HCT116 (cell line): ENCODE measurements at regions not wholly inside any gene's neighbourhood (a gene's known extent, or its start where the extent isn't known, plus 50 kb on each side); places are given as distances from the start of the nearest gene placed in this dataset.

Experiments used
- ATAC-seq: fragments of 200-7000 bp; cut with Tn5 transposase; 2 replicates; pipeline ENCODE4 v1.9.1; 2020; ENCODE audit warnings: mild to moderate bottlenecking, moderate library complexity
- BruUV-seq: library from RNA; stranded (reverse); fragments of 400-500 nt; replicated peaks from 2 replicates; lab custom pipeline; 2021; lab: Mats Ljungman, UMichigan
- CTCF ChIA-PET: fragments of 300-600 bp; sonication (Branson Sonifier 250); formaldehyde crosslinking; loops from one replicate; lab custom pipeline; 2021; ENCODE audit warnings: antibody characterized with exemption; lab: Charles Lee
- POLR2A ChIA-PET: fragments of 300-600, 350-600 bp; sonication (Branson Sonifier 250); formaldehyde crosslinking; loops from one replicate; lab custom pipeline; 2021; ENCODE audit warnings: antibody characterized with exemption; lab: Charles Lee
- RAD21 ChIA-PET, 2 experiments: fragments of 300-600 bp; sonication (Branson Sonifier 250); formaldehyde crosslinking; loops; one replicate each; lab custom pipeline; 2023; ENCODE audit warnings: low total read pairs in 2 of 2; ENCODE audit not compliant: uncharacterized antibody in 2 of 2, unreplicated experiment in 2 of 2, low non-redundant PET in 1 of 2; lab: Charles Lee
- DNase-seq: peaks from one replicate; pipeline ENCODE4 v3.0.0-alpha.2; 2010; ENCODE audit warnings: low read depth, low spot score
- H2AFZ ChIP-seq: fragments of 200-600 bp; shearing (Covaris generic), sonication (generic); 2 replicates; pipeline ENCODE4 v1.6.1; 2017; ENCODE audit warnings: low read depth, mixed run types, mixed read lengths, antibody characterized with exemption, low read length; ENCODE audit not compliant: poor library complexity, severe bottlenecking
- H3K27ac ChIP-seq: 2 replicates; pipeline ENCODE4 v1.5.1; 2012; ENCODE audit warnings: low read depth, low read length
- H3K27me3 ChIP-seq: fragments of 200-600 bp; sonication (generic); 2 replicates; pipeline ENCODE4 v1.6.1; 2016; ENCODE audit warnings: mixed run types, low read length, mixed read lengths; ENCODE audit not compliant: insufficient read depth
- H3K36me3 ChIP-seq, 2 experiments: fragments of 200-500 bp in 1 of 2; fragments of 200-600 bp in 1 of 2; sonication (Bioruptor generic) in 1 of 2; sonication (generic) in 1 of 2; 2 replicates each; pipeline versions ENCODE4 v1.5.1 to v1.6.1; 2014 to 2016; ENCODE audit warnings: low read length in 2 of 2, inconsistent platforms in 1 of 2, mixed read lengths in 1 of 2, mixed run types in 1 of 2; ENCODE audit not compliant: insufficient read depth in 2 of 2, control insufficient read depth in 1 of 2
- H3K4me1 ChIP-seq, 2 experiments: fragments of 200-600 bp in 1 of 2; sonication (generic) in 1 of 2; 2 replicates each; pipeline versions ENCODE4 v1.5.1 to v1.6.1; 2012 to 2017; ENCODE audit warnings: low read length in 2 of 2, inconsistent platforms in 1 of 2, mild to moderate bottlenecking in 1 of 2, mixed read lengths in 1 of 2, mixed run types in 1 of 2, moderate library complexity in 1 of 2; ENCODE audit not compliant: insufficient read depth in 2 of 2, control insufficient read depth in 1 of 2
- H3K4me2 ChIP-seq: fragments of 200-600 bp; sonication (generic); 2 replicates; pipeline ENCODE4 v1.6.1; 2017; ENCODE audit warnings: mixed run types, low read length, mixed read lengths
- H3K4me3 ChIP-seq, 2 experiments: fragments of 200-600 bp in 1 of 2; sonication (generic) in 1 of 2; replicated peaks in 1 of 2; 2 replicates each; pipeline ENCODE4 v1.5.1; 2011 to 2016; ENCODE audit warnings: low read length in 2 of 2, control low read depth in 1 of 2, low read depth in 1 of 2, mild to moderate bottlenecking in 1 of 2, mixed read lengths in 1 of 2, mixed run types in 1 of 2
- H3K79me2 ChIP-seq: fragments of 200-600 bp; sonication (generic); 2 replicates; pipeline ENCODE4 v1.6.1; 2017; ENCODE audit warnings: mild to moderate bottlenecking, mixed run types, low read length, moderate library complexity, mixed read lengths; ENCODE audit not compliant: insufficient read depth
- H3K9ac ChIP-seq: fragments of 200-600 bp; sonication (generic); 2 replicates; pipeline ENCODE4 v1.6.1; 2016; ENCODE audit warnings: low read length, mixed read lengths
- H3K9me2 ChIP-seq: fragments of 200-600 bp; sonication (generic), shearing (Covaris generic); 2 replicates; pipeline ENCODE4 v1.6.1; 2017; ENCODE audit warnings: mixed run types, mild to moderate bottlenecking, moderate library complexity; ENCODE audit not compliant: insufficient read depth
- H3K9me3 ChIP-seq, 2 experiments: fragments of 200-500 bp in 1 of 2; fragments of 200-600 bp in 1 of 2; sonication (Bioruptor generic) in 1 of 2; sonication (generic) in 1 of 2; 2 replicates each; pipeline ENCODE4 v1.6.1; 2014 to 2017; ENCODE audit warnings: low read length in 2 of 2, mixed read lengths in 2 of 2, inconsistent platforms in 1 of 2, low read depth in 1 of 2, mild to moderate bottlenecking in 1 of 2, mixed run types in 1 of 2, moderate library complexity in 1 of 2; ENCODE audit not compliant: control insufficient read depth in 1 of 2, insufficient read depth in 1 of 2
- H4K20me1 ChIP-seq: fragments of 200-600 bp; sonication (generic), shearing (Covaris generic); 2 replicates; pipeline ENCODE4 v1.6.1; 2017; ENCODE audit warnings: mixed run types, mild to moderate bottlenecking, moderate library complexity; ENCODE audit not compliant: insufficient read depth
- ATF3 ChIP-seq: IDR thresholded peaks from 2 replicates; pipeline ENCODE4 v1.6.1; 2012
- CBX3 ChIP-seq: IDR thresholded peaks from 2 replicates; pipeline ENCODE4 v1.6.1; 2012; ENCODE audit warnings: low read depth
- CEBPB ChIP-seq: IDR thresholded peaks from 2 replicates; pipeline ENCODE4 v1.6.1; 2012; ENCODE audit warnings: low read depth
- CTCF ChIP-seq, 3 experiments: fragments of 200-600 bp in 1 of 3; sonication (generic) in 1 of 3; IDR thresholded peaks in 2 of 3; conservative IDR thresholded peaks in 1 of 3; 2 replicates each; pipeline ENCODE4 v1.5.1; 2012 to 2017; ENCODE audit warnings: low read depth in 2 of 3, low read length in 2 of 3, antibody characterized with exemption in 1 of 3, borderline replicate concordance in 1 of 3, control low read depth in 1 of 3, mild to moderate bottlenecking in 1 of 3, mixed read lengths in 1 of 3, mixed run types in 1 of 3, moderate library complexity in 1 of 3; ENCODE audit not compliant: insufficient read depth in 1 of 3
- EGR1 ChIP-seq: IDR thresholded peaks from 2 replicates; pipeline ENCODE4 v1.6.1; 2012; ENCODE audit warnings: low read depth
- ELF1 ChIP-seq: IDR thresholded peaks from 2 replicates; pipeline ENCODE4 v1.6.1; 2012; ENCODE audit warnings: low read depth, borderline replicate concordance
- EZH2 ChIP-seq: fragments of 200-600 bp; sonication (generic); IDR thresholded peaks from 2 replicates; pipeline ENCODE4 v1.6.1; 2017; ENCODE audit warnings: antibody characterized with exemption, mixed run types
- FOSL1 ChIP-seq: IDR thresholded peaks from 2 replicates; pipeline ENCODE4 v1.6.1; 2012; ENCODE audit warnings: low read depth
- MAX ChIP-seq: IDR thresholded peaks from 2 replicates; pipeline ENCODE4 v1.6.1; 2012
- POLR2A ChIP-seq: IDR thresholded peaks from 2 replicates; pipeline ENCODE4 v1.7.0; 2011; ENCODE audit warnings: borderline replicate concordance; ENCODE audit not compliant: insufficient read depth, insufficient read length; ENCODE audit errors: extremely low read depth
- POLR2AphosphoS5 ChIP-seq: IDR thresholded peaks from 2 replicates; pipeline ENCODE4 v1.6.1; 2011; ENCODE audit warnings: mild to moderate bottlenecking, low read depth, low read length, moderate library complexity
- RAD21 ChIP-seq: IDR thresholded peaks from 2 replicates; pipeline ENCODE4 v1.6.1; 2012; ENCODE audit warnings: low read depth, mild to moderate bottlenecking
- SIN3A ChIP-seq: IDR thresholded peaks from 2 replicates; pipeline ENCODE4 v1.6.1; 2012; ENCODE audit warnings: low read depth
- SP1 ChIP-seq: IDR thresholded peaks from 2 replicates; pipeline ENCODE4 v1.6.1; 2012; ENCODE audit warnings: low read depth
- SRF ChIP-seq: IDR thresholded peaks from 2 replicates; pipeline ENCODE4 v1.6.1; 2012; ENCODE audit warnings: low read depth
- TCF7L2 ChIP-seq: IDR thresholded peaks from 2 replicates; pipeline ENCODE4 v1.7.0; 2011; ENCODE audit warnings: borderline replicate concordance, inconsistent platforms; ENCODE audit not compliant: insufficient read depth, insufficient read length; ENCODE audit errors: extremely low read depth
- YY1 ChIP-seq: IDR thresholded peaks from 2 replicates; pipeline ENCODE4 v1.6.1; 2011; ENCODE audit warnings: low read length, low read depth, moderate library complexity, mild to moderate bottlenecking; ENCODE audit not compliant: insufficient replicate concordance; ENCODE audit errors: extremely low read depth
- ZBTB33 ChIP-seq: IDR thresholded peaks from 2 replicates; pipeline ENCODE4 v1.6.1; 2011; ENCODE audit warnings: mild to moderate bottlenecking, low read length, moderate library complexity; ENCODE audit not compliant: insufficient replicate concordance; ENCODE audit errors: extremely low read depth
- ZFX ChIP-seq: fragments of 450-650 bp; IDR thresholded peaks from 2 replicates; pipeline ENCODE4 v1.6.1; 2017
- ZNF274 ChIP-seq: fragments of 200-500 bp; sonication (Bioruptor generic); IDR thresholded peaks from 2 replicates; pipeline ENCODE4 v1.6.1; 2014; ENCODE audit warnings: mild to moderate bottlenecking, low read depth, low read length, inconsistent platforms
- intact Hi-C: fragments of 100-400 bp; cut with micrococcal nuclease; formaldehyde crosslinking; loops from 2 replicates; pipeline ENCODE4 v1.10.0; 2022

- ATAC-seq (no peak), DNase-seq (no peak)
- Histone ChIP-seq H3K9me2 (no peaks in the 10 kb centered on the region), H3K4me2 (no peak overlapping the region), H3K27ac (no peak overlapping the region), H4K20me1 (no peaks in the 10 kb centered on the region), H2AFZ (no peak overlapping the region), H3K27me3 (no peaks in the 10 kb centered on the region), H3K9me3 (no peaks in the 10 kb centered on the region), H3K36me3 (no peaks in the 10 kb centered on the region), H3K4me1 (peaks cover 22 to 36% of the 10 kb centered on the region in 2 experiments; a peak in 2 of 4 replicates), H3K4me3 (no peak overlapping the region), H3K9ac (no peak overlapping the region), H3K79me2 (no peaks in the 10 kb centered on the region)
- ChIA-PET CTCF (no interaction called here), POLR2A (no interaction called here), RAD21 (no interaction called here)
- BruUV-seq, result no TSS peak
- TF ChIP-seq POLR2A (no peak), EZH2 (no peak), ELF1 (no peak), MAX (no peak), CBX3 (no peak), SRF (no peak), FOSL1 (no peak), CEBPB (no peak), ZNF274 (no peak), POLR2AphosphoS5 (no peak), CTCF (IDR thresholded peaks at IDR 0.05 in 2 of 3, conservative IDR thresholded peaks at IDR 0.05 in 1 of 3; ENCODE audit: borderline replicate concordance in 1 of 3, insufficient read depth in 1 of 3, low read depth in 2 of 3, low read length in 2 of 3) (no peak), ZBTB33 (no peak), EGR1 (no peak), ZFX (no peak), RAD21 (no peak), ATF3 (no peak), SIN3A (no peak), TCF7L2 (no peak), SP1 (no peak), YY1 (no peak)
- intact Hi-C loops, result no loop called here
Measured at GRCh38 chr6:144339859-144340452, 54.8 kb downstream of the UTRN start.
